HG02798 (cell line): ENCODE measurements at regions not wholly inside any gene's neighbourhood (a gene's known extent, or its start where the extent isn't known, plus 50 kb on each side); places are given as distances from the start of the nearest gene placed in this dataset.

Source experiments
- ATAC-seq: cut with Tn5 transposase; IDR thresholded peaks from one replicate; pipeline ENCODE4 v1.9.1; 2021; ENCODE audit warnings: mild to moderate bottlenecking; ENCODE audit not compliant: unreplicated experiment, poor library complexity

DNA sequence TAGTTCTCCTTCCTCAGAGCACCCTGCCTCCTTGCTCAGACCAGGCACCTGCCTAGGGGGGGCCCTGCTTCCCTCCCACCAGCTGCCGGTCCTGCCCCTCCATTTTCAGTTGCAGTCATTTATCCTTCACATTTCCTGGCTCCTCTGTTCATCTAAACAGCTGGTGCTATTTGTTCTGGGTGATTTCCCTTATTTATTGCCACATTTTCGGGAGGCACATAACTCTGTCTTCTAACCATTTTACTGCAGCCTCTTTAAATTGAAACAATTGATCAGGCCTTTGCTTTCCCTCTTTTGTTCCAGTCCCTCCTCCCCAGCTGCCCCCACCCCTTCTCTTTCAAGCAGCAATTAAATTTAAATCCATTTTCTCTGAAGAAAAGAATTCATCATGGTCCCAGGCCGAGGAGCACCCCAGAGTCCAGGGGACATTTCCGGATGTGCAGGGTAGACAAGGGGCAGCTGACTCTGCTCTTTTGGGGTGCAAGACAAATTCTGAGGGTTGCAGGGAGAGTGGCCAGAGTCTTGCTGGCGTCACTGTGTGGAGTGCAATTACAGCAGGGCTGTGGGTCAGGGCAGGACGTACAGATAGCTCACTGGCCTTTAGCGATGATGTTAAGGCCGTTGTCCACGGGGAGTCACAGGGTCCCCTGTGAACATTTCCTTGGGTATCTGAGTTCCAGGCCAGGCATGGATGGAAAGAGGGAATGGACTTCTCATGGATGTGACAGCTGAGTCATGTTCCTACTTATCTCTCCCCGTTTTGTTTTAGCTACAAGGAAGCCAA is 476.4 kb downstream of the TBC1D22A start:
- ATAC-seq, result no peak

DNA sequence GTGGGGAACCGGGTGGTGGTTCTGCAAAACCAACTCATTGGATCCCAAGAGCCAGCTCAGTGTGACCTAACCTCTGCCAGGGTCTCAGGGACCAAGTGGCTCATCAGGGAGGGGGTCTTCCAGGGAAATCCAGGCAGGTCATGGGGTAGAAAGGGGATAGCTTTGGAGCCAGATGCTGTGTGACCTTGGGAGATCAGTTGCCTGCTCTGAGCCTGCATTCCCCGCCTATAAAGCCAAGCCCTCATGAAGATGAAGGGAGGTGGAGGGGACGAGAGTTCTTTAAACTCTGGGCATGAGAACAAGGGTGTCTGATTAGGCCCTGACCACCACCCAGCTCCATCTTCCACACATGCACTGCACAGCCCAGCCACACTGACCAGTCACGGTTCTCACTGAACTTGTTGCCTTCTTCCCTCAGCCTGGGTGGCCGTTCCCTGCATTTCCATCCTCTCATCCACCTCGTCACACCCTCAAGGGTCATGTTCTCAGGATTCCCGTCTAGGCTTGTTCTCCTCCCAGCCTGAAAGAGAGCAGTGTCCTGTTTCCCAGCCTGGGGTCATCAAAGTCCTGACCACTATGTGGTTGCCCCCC is 475.5 kb downstream of the TBC1D22A start:
- ATAC-seq, result no peak

DNA sequence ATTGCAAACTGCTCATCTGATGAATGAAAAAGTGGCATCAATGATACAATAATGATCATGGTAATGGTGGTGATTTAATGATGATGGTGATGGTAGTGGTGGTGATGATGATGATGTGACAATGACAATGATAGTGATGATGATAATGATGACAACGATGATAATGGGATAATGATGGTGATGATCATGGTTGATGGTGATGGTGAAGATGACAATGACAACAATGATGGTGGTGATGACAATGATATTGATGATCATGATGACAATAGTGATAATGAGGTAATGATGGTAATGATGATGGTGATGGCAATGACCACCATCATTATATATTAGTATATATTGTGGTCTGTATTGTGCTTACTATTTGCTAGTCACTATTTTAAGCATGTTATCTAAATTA is 474.3 kb downstream of the TBC1D22A start:
- no peak for ATAC-seq

DNA sequence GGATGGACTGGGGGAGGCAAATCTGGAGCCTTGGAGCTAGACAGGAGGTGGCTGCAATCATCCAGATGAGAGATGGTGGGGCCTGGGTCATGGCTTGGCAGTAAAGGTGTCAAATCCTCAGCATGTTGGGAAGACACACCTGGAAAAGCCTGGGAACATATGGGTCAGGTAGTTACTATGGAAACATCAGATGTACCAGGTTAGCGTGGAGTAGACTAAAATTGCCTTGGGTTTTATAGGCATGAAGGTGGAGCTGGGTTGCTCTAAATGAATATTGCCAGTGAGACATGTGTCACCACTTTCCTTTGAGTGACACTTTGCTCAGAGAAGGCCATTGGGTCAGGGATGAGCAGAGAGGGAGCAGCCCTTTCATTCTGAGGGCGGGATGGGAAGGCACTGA is 473.7 kb downstream of the TBC1D22A start:
- ATAC-seq, result no peak

DNA sequence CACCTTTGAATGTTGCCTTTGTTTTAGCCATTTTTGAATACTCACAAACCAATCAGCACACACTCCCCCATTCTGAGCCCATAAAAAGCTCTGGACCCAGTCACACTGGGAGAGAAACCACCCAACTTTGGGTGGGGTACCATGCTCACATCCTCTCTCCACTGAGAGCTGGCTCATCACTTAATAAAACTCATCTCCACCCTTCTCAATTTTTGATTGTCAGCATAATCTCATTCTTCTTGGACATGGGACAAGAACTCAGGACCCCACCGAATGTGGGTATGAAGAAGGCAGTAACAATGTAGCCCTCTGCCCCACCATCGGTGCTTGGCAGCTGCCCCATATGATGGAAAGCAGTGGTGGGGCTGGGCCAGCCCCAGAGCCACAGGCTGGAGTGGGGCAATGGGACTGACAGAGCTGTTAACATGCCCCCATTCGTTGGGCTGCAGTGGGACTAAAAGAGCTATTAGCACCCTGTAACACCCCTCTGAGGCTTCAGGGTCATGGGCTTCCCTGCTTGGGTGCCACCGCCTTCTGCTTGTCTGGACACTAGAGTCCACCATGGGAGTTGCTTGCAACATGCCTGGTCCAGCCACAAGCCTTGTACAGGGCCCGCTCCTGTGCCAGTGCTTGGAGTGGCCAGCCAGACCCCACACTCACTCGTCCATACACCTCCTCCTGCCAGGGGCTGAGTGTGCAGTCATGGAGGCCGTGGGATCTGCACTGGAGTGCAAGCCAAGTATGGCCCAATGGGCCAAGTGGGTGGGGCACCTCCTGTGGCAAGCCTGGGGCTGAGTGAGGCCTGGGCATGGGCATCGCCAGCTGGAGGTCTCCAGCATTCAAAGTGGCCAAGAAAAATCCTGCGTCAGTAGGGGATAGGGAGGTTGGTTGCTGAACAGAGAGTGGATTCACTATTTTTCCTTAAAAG is 471.1 kb downstream of the TBC1D22A start:
- ATAC-seq, result no peak

DNA sequence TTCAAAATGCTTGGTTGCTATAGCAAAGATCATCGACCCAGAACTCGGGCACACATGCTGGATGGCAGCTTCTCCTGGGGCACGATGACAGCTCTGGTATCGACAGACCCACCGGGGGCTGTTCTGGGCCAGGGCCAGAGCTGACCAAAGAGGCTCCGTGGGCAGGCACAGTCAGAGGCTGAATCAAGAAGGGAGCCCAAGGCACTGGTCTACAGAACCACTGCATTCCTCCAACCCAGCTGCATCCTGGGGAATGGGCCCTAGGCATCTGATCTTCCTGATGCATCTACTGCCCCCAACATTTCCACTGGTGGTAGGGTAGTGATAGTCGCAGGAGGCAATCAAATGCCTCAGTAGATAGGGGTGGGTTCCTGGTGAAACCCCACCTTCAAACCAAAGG is 470.3 kb downstream of the TBC1D22A start:
- ATAC-seq, result no peak

DNA sequence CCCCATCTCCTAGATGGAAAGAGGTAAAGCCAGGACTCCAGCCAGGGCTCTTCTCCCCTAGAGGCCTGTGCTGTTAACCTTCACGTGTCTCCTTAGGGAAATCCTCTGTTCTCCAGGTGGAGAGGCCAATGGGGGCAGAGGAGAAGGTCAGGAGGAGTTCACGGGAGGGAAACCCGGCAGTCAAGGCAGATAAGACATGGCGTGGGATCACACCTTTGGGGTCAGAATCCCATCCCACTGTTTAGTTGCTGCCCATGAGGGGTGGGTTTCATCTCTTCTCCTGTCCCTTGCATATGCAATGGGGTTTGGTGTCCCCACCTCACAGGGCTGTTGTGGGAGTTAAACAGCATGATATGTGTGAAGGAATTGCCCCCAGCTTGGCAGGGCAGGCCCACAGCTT is 469.7 kb downstream of the TBC1D22A start:
- no peak for ATAC-seq

DNA sequence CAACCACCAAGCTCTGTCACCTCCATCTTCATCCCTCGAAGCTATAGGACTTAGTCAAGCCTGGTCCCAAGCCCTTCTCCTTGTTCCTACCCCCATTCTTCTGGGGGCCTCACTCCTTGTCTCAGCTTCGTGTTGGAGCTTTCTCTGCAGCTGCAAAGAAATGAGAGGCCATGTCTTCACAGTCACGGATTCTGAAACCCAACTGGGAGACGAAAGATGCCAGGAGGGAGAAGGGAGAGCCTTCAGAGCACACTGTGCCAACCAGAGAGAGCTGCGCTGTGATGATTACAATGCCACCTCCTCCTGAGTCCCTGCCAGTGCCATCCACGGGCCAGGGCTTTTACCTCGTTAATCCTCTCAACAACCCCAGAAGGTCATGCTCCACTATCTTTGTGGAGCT is 469.3 kb downstream of the TBC1D22A start:
- ATAC-seq, result no peak

DNA sequence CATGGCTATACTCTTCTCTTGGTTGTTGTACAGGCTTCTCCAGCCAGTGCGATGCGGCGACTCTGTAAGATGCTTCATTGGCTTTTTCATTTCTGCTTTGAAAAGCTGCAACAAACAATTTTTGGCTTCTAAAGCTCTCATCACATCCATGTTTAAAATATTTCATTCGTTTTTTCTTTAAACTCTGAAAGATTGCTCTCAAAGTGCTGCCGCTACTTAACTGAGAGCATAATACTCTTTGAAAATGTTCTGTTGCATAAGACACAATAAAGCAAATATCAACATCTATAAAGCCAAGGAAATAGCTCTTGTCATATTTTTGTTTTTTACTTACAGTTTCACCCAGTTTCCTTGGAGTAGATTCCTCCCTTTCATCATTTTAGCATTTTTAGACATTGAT is 468.3 kb downstream of the TBC1D22A start:
- ATAC-seq, result no peak

DNA sequence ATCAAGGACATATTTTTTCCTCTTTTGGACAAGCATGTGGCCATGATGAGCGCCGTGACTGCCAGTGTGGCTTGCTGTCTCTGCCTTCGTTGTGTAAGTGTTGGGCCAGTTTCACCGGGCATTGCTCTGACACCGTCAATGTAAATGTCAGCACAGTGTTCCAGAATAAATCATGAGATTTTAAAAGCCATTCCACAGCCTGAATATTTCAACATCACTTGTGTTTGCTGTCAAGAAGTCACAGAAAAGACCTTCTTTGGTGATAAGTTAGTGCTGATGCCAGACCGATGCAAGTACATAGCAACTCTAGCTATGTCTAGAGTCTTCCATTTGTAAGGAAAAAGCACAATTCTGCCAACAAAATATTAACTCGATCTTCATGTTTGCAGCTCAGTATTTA is 467.8 kb downstream of the TBC1D22A start:
- no peak for ATAC-seq

DNA sequence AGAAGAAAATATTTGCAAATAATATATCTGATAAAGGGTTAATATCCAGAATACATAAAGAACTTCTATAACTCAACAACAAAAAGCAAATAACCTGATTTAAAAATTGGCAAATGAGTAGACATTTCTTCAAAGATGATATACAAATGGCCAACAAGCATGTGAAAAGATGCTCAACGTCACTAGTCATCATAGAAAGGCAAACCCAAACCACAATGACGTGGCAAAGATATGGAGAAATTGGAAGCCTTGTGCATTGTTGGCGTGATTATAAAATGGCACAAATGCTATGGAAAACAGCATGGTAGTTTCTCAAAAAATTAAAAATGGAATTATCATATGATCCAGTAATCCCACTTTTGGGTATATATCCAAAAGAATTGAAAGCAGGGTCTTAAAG is 466.3 kb downstream of the TBC1D22A start:
- ATAC-seq, result no peak

DNA sequence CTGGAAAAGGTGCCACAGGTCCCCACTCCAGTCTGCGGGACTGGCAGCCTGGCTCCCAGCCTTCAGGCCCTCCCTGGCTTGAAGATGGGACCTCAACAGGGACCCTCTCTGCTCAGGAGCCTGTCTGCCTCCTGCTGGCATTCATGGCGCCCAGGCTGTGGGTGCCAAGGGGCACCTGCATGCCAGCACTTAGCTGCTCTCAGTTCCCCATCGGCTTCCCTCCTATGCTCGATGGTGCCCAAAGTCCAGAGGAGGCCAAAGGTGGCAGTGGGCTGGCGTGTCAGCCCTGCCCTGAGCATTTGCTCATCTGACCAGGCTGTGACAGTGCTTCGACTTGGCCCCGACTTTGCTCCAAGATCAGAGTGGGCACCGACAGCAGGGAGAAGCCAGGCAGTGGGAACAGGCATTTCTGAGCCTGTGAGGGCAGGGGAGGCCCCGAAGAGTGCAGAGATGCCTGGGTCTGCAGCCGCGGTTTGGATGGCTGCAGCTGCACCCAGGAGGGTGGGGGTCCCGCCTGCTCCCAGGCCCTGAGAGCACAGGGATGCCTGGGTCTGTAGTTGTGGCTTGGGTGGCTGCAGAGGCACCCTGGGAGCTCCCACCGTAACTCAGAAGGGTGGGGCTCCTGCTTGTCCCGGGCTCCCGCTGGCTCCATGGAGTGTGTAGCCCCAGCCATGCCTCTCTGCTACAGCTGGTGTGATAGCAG is 463.6 kb downstream of the TBC1D22A start:
- ATAC-seq, result no peak

DNA sequence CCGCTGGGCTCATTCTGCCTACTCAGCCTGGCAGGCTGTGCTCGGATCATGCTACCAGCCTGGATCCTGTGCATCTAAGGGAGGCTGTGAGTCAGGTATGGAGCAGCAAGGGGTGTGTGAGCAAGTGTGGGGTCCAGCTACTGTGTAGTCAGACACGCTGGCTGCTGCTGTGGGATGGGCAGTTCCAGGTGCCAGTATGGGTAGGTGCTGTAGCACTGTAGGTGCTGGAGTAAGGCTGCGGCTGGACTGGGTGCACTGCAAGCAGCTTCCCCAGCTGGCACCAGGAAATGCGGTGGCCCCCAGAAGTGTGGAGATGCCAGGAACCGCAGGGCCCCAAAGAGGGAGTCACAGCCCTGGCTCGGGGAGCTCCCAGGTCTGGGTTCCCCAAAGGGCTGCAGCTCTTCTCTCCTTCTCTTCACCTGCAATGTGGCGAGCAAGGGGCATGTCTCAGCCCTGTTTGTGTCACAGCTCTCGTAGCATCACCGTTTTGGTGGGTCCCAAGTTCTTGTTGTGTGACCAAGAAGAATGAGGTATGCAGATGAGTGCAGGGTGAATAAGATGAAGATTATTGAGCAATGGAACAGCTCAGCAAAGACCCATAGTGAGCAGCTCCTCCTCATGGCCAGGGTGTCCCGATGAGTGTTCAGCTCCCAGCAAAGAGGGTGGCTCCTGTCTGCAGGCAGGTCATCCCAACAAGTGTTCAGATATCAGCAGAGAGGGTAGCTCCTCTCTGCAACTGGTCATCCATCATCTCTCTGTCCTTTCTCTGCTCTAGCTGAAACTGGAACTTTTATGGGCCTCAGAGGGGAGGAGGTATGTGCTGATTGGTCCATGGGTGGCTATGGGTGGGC is 462.9 kb downstream of the TBC1D22A start:
- ATAC-seq, result no peak
